ENCODE measurements at regions not wholly inside any gene's neighbourhood (a gene's known extent, or its start where the extent isn't known, plus 50 kb on each side); places are given as distances from the start of the nearest gene placed in this dataset.

DNA sequence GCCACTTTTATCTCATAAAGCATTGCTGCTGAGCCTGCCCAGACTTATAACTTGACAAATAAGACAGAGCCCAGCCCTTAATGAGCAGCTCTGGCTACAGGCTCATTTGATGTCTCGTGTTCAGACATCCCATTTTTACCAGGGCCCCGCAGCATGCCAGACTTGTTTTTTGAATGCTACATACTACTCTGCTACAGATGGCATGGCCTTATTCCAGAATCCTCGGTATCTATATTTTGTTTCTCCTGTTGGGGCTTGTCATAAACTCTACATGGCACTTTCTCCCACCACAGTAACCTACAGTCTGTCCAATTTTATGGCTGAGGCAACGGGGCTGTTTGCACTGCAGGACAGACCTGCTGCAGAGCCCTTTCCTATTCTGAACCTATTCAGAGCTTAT is 179.0 kb upstream of the DDX18 start:
- Histone ChIP-seq H3K9me3 (no peaks in the 10 kb centered on the region), H3K4me1 (no peaks in the 10 kb centered on the region), H3K36me3 (no peaks in the 10 kb centered on the region), H3K27ac (no peak overlapping the region), H3K4me3 (no peak overlapping the region), H3K27me3 (no peaks in the 10 kb centered on the region)
- TF ChIP-seq POLR2AphosphoS5 (IDR thresholded peaks at IDR 0.05), result no peak
- TF ChIP-seq POLR2A (IDR thresholded peaks at IDR 0.05), result no peak
- TF ChIP-seq, protein P1, sequence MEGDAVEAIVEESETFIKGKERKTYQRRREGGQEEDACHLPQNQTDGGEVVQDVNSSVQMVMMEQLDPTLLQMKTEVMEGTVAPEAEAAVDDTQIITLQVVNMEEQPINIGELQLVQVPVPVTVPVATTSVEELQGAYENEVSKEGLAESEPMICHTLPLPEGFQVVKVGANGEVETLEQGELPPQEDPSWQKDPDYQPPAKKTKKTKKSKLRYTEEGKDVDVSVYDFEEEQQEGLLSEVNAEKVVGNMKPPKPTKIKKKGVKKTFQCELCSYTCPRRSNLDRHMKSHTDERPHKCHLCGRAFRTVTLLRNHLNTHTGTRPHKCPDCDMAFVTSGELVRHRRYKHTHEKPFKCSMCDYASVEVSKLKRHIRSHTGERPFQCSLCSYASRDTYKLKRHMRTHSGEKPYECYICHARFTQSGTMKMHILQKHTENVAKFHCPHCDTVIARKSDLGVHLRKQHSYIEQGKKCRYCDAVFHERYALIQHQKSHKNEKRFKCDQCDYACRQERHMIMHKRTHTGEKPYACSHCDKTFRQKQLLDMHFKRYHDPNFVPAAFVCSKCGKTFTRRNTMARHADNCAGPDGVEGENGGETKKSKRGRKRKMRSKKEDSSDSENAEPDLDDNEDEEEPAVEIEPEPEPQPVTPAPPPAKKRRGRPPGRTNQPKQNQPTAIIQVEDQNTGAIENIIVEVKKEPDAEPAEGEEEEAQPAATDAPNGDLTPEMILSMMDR (IDR thresholded peaks at IDR 0.05), result no peak
- no peak for TF ChIP-seq EP300 (IDR thresholded peaks at IDR 0.05)
- 29% methylated on average over 4 of the region's 4 CpGs for WGBS
- no peak for DNase-seq (ENCODE audit: low spot score in 2 of 2)

DNA sequence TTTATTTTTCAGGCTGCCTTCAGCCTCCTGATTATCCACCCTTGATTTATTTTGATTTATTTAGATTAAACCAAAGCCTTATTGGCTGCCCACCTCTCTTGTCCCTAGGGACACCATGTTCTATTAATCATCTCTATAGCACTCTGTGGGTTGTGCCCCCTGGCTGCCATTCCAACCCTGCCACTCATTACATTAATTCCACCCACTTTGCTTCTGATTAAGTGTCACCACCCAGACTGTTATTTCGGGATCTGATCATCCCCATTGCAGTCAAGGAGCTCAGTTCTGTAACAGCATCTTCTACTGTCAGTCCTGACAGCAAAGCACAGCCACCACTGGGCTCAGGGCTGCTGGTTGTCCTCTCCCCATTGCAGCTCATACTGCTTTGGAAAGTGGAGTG is 175.1 kb upstream of the DDX18 start:
- H3K27me3 ChIP-seq, result no peaks in the 10 kb centered on the region
- H3K27ac ChIP-seq, result no peak overlapping the region
- no peak overlapping the region for H3K4me3 ChIP-seq
- DNase-seq (ENCODE audit: low spot score in 2 of 2), result no peak
- TF ChIP-seq, protein P1 (IDR thresholded peaks at IDR 0.05), result no peak
- TF ChIP-seq POLR2AphosphoS5 (IDR thresholded peaks at IDR 0.05) (no peak), EP300 (IDR thresholded peaks at IDR 0.05) (no peak), POLR2A (IDR thresholded peaks at IDR 0.05) (no peak)
- no peaks in the 10 kb centered on the region for H3K4me1 ChIP-seq
- 76% methylated on average over 1 of the region's 1 CpG for WGBS
- H3K36me3 ChIP-seq, result no peaks in the 10 kb centered on the region
- no peaks in the 10 kb centered on the region for H3K9me3 ChIP-seq

DNA sequence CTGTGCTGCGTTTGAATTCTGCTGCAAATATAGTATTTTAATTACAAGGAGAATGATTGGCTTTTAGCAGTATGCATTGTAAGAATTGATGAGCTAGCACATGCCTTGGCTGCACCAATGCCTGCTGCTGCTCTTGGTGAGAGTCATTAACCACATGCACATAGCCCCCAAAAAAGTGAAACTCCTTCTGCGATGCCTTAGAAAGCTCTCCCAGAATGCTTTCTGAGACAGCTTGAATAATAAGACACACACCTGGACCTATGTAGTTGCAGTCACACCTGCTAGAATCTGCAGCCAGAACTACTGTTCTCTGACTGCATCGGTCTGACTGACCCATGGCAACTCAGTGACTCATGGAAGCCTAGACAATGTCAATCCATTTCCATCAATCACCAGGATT is 170.1 kb upstream of the DDX18 start:
- H3K9me3 ChIP-seq, result no peaks in the 10 kb centered on the region
- WGBS, result 77% methylated on average over 3 of the region's 3 CpGs
- no peak for DNase-seq (ENCODE audit: low spot score in 2 of 2)

DNA sequence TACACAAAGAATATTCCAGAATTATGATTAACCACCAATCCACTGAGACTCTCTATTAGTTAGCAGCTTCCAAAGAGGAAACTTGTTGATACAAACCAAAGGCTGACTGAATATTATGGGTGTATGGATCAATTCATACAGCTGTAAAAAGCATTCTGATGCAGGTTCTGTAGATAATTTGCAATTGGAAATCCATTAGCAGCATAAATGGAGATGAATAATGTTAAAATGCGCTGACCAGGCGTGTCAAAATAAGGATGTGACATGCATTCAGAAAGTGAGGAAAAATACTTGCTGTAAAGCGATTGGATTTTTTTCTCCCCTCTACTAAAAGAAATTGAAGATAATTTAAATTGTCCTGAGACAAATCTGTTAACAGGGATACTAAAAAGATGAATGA is 169.0 kb upstream of the DDX18 start:
- TF ChIP-seq POLR2AphosphoS5 (IDR thresholded peaks at IDR 0.05) (no peak), POLR2A (IDR thresholded peaks at IDR 0.05) (no peak)
- TF ChIP-seq, protein P1 (IDR thresholded peaks at IDR 0.05), result no peak
- no peaks in the 10 kb centered on the region for H3K27me3 ChIP-seq
- WGBS, result 75% methylated on average over 3 of the region's 3 CpGs
- no peaks in the 10 kb centered on the region for H3K36me3 ChIP-seq
- H3K4me1 ChIP-seq, result no peaks in the 10 kb centered on the region
- no peak overlapping the region for H3K4me3 ChIP-seq
- no peak for DNase-seq (ENCODE audit: low spot score in 2 of 2)
- no peak overlapping the region for H3K27ac ChIP-seq
- no peaks in the 10 kb centered on the region for H3K9me3 ChIP-seq

More for the DNA sequence above, 170.1 kb upstream of the DDX18 start:
- no peak overlapping the region for H3K4me3 ChIP-seq
- H3K27me3 ChIP-seq, result no peaks in the 10 kb centered on the region
- TF ChIP-seq POLR2A (IDR thresholded peaks at IDR 0.05) (no peak), EP300 (IDR thresholded peaks at IDR 0.05) (no peak), POLR2AphosphoS5 (IDR thresholded peaks at IDR 0.05) (no peak)
- TF ChIP-seq, protein P1 (IDR thresholded peaks at IDR 0.05), result no peak
- no peaks in the 10 kb centered on the region for H3K36me3 ChIP-seq
- no peak overlapping the region for H3K27ac ChIP-seq
- no peaks in the 10 kb centered on the region for H3K4me1 ChIP-seq

DNA sequence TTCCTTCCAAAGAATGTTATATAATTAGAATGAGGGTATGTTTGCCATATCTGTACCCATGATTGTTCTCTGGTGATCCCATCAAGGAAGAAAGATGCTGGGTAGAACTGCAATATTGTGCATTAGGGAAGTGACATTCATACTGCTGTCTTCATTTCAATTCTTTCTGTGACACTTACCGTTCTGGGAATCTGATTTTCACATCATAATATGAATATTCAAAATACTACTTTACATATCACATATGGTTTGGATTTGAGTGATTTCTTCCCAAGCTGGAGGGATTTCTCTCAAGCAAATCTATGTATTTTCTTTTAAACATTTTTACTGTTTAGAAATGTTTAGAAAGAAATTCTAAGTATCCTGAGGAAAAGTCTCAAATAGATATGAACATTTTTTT is 168.4 kb upstream of the DDX18 start:
- TF ChIP-seq EP300 (IDR thresholded peaks at IDR 0.05), result no peak
- H3K4me3 ChIP-seq, result no peak overlapping the region
- WGBS, result 61% methylated on average over 1 of the region's 1 CpG
- H3K9me3 ChIP-seq, result no peaks in the 10 kb centered on the region
- no peaks in the 10 kb centered on the region for H3K4me1 ChIP-seq
- H3K27ac ChIP-seq, result no peak overlapping the region
- H3K27me3 ChIP-seq, result no peaks in the 10 kb centered on the region
- no peak for DNase-seq (ENCODE audit: low spot score in 2 of 2)
- H3K36me3 ChIP-seq, result no peaks in the 10 kb centered on the region

DNA sequence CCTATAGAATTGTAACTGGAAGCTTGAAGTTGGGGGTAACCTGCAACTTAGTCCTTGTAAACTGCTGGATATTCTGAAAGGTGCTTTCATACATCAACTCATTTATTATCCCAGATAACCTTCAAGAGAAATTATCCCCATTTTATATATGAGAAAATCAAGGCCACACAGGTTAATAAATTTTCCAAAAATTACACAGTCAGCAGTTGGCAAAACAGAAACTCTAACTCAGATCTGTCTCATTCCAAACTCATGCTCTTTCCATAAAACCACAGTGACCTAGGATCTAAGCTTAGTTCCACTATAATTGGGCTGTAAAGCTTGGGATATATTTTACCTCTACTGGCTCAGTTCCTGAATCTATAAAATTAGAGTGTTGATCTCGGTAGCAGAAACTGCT is 167.6 kb upstream of the DDX18 start:
- TF ChIP-seq POLR2A (IDR thresholded peaks at IDR 0.05) (no peak), POLR2AphosphoS5 (IDR thresholded peaks at IDR 0.05) (no peak), EP300 (IDR thresholded peaks at IDR 0.05) (no peak)
- TF ChIP-seq, protein P1 (IDR thresholded peaks at IDR 0.05), result no peak
- WGBS, result 64% methylated on average over 1 of the region's 1 CpG
- Histone ChIP-seq H3K4me3 (no peak overlapping the region), H3K36me3 (no peaks in the 10 kb centered on the region), H3K4me1 (no peaks in the 10 kb centered on the region), H3K9me3 (no peaks in the 10 kb centered on the region), H3K27me3 (no peaks in the 10 kb centered on the region), H3K27ac (no peak overlapping the region)
- DNase-seq (ENCODE audit: low spot score in 2 of 2), result no peak

Measured in suprapubic skin (tissue), 4 donors.